PC-3 (cell line): ENCODE measurements at regions not wholly inside any gene's neighbourhood (a gene's known extent, or its start where the extent isn't known, plus 50 kb on each side); places are given as distances from the start of the nearest gene placed in this dataset.

Experiments
- EZH2 ChIP-seq: fragments of 300-600 bp; sonication (generic); IDR thresholded peaks from one replicate; pipeline ENCODE4 v1.6.1; 2017; ENCODE audit warnings: antibody characterized with exemption, mild to moderate bottlenecking, low read length; ENCODE audit not compliant: unreplicated experiment
- EZH2phosphoT487 ChIP-seq: fragments of 300-600 bp; sonication (generic); IDR thresholded peaks from 2 replicates; pipeline ENCODE4 v1.6.1; 2018; ENCODE audit warnings: mild to moderate bottlenecking, antibody characterized with exemption, low read length, borderline replicate concordance
- TF ChIP-seq, protein P1 (sequence below): fragments of 300-600 bp; sonication (generic); conservative IDR thresholded peaks from 2 replicates; pipeline ENCODE4 v1.5.1; 2017; ENCODE audit warnings: antibody characterized with exemption, low read depth, mild to moderate bottlenecking, low read length

DNA sequence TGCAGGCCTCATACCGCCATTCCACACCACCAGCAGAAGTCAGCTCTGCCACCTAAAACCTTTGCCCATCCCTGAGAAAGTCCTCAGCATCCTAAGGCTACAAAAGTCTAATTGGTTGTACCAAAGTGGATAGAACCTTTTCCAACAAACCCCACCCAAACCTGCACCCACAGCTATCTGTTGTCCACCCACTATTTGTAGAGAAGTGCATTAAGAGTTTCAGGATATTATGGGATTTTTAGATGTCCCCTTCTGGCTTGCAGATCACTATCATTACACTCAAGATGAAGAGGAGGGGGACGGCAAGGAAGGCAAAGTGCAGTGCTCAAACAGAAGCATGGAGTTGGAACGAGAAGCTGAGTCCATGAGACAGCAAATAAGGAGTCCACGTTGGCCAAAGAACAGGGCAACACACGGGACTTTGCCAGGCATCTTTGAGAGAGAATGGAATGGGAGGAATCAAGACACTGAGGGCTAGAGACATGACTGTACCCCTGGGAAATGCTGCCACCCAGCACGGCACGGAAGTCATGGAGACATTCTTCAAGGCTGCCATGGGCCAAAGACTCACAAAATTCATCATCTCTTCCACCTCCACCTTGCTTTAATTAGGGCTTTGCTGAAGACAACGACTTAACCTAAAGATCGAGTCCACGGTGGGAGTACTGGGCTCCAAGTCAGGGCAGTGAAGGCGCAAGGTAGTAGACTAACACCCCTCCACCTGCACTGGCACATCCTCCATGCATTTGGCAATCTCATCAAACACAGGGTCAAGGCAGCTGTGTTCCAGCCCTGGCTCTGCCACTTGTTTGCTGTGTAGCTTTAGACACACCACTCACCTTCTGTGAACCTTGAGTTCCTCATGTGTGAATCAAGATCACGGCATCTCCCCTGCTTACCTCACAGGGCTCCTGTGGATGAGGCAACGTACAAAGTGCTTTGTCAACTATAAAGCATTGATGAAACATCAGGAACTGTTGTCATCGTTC lies 112.9 kb upstream of the TMEM45B start:
- TF ChIP-seq, protein P1, sequence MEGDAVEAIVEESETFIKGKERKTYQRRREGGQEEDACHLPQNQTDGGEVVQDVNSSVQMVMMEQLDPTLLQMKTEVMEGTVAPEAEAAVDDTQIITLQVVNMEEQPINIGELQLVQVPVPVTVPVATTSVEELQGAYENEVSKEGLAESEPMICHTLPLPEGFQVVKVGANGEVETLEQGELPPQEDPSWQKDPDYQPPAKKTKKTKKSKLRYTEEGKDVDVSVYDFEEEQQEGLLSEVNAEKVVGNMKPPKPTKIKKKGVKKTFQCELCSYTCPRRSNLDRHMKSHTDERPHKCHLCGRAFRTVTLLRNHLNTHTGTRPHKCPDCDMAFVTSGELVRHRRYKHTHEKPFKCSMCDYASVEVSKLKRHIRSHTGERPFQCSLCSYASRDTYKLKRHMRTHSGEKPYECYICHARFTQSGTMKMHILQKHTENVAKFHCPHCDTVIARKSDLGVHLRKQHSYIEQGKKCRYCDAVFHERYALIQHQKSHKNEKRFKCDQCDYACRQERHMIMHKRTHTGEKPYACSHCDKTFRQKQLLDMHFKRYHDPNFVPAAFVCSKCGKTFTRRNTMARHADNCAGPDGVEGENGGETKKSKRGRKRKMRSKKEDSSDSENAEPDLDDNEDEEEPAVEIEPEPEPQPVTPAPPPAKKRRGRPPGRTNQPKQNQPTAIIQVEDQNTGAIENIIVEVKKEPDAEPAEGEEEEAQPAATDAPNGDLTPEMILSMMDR, result no peak
- TF ChIP-seq EZH2phosphoT487 (no peak), EZH2 (no peak)
